ENCODE measurements at regions not wholly inside any gene's neighbourhood (a gene's known extent, or its start where the extent isn't known, plus 50 kb on each side); places are given as distances from the start of the nearest gene placed in this dataset.

DNA sequence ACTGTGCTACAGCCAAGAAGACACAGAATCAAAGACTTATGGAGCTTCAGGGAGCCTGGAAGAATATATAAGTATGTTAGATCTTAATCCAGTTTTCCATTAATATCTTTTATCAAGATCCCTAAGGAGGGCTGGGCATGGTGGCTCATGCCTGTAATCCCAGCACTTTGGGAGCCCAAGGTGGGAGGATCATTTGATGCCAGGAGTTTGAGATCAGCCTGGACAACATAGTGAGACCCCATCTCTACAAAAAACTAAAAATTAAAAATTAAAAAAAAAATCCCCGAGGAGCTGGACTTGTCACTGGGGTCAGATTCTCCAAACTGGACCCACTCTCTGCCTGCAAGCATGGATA is 113.9 kb upstream of the CDC42BPA start:
- TF ChIP-seq, protein P1, sequence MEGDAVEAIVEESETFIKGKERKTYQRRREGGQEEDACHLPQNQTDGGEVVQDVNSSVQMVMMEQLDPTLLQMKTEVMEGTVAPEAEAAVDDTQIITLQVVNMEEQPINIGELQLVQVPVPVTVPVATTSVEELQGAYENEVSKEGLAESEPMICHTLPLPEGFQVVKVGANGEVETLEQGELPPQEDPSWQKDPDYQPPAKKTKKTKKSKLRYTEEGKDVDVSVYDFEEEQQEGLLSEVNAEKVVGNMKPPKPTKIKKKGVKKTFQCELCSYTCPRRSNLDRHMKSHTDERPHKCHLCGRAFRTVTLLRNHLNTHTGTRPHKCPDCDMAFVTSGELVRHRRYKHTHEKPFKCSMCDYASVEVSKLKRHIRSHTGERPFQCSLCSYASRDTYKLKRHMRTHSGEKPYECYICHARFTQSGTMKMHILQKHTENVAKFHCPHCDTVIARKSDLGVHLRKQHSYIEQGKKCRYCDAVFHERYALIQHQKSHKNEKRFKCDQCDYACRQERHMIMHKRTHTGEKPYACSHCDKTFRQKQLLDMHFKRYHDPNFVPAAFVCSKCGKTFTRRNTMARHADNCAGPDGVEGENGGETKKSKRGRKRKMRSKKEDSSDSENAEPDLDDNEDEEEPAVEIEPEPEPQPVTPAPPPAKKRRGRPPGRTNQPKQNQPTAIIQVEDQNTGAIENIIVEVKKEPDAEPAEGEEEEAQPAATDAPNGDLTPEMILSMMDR (conservative IDR thresholded peaks at IDR 0.05), result no peak
- TF ChIP-seq EZH2 (IDR thresholded peaks at IDR 0.05; ENCODE audit: low read depth), result no peak
